KMS-11 (cell line): ENCODE measurements at regions not wholly inside any gene's neighbourhood (a gene's known extent, or its start where the extent isn't known, plus 50 kb on each side); places are given as distances from the start of the nearest gene placed in this dataset.

ENCODE experiments used
- H2AFZ ChIP-seq: fragments of 200-600 bp; sonication (generic); 2 replicates; pipeline ENCODE4 v1.6.1; 2016; ENCODE audit warnings: antibody characterized with exemption, mixed run types, low read depth
- H3K27ac ChIP-seq: fragments of 200-600 bp; sonication (generic); 2 replicates; pipeline ENCODE4 v1.6.1; 2016; ENCODE audit warnings: mild to moderate bottlenecking, mixed run types
- H3K27me3 ChIP-seq: fragments of 200-600 bp; sonication (generic); 2 replicates; pipeline ENCODE4 v1.6.1; 2017; ENCODE audit warnings: mild to moderate bottlenecking, low read depth, mixed run types, moderate library complexity; ENCODE audit not compliant: insufficient read depth
- H3K36me3 ChIP-seq: fragments of 200-600 bp; sonication (generic); 2 replicates; pipeline ENCODE4 v1.6.1; 2017; ENCODE audit warnings: mild to moderate bottlenecking, mixed run types; ENCODE audit not compliant: insufficient read depth
- H3K4me1 ChIP-seq: fragments of 200-600 bp; sonication (generic); 2 replicates; pipeline ENCODE4 v1.6.1; 2016; ENCODE audit warnings: mild to moderate bottlenecking, low read depth, mixed run types; ENCODE audit not compliant: poor library complexity, severe bottlenecking
- H3K4me2 ChIP-seq: fragments of 200-600 bp; sonication (generic); 2 replicates; pipeline ENCODE4 v1.7.0; 2016; ENCODE audit warnings: mild to moderate bottlenecking, mixed run types
- H3K4me3 ChIP-seq: fragments of 200-600 bp; sonication (generic); IDR thresholded peaks from 2 replicates; pipeline ENCODE4 v1.6.1; 2017; ENCODE audit warnings: low read depth, low read length, mixed read lengths; ENCODE audit not compliant: insufficient read depth
- H3K79me2 ChIP-seq: fragments of 200-600 bp; sonication (generic); 2 replicates; pipeline ENCODE4 v1.6.1; 2016; ENCODE audit warnings: low read depth, mixed run types; ENCODE audit not compliant: insufficient read depth
- H3K9ac ChIP-seq: fragments of 200-600 bp; sonication (generic); 2 replicates; pipeline ENCODE4 v1.6.1; 2016; ENCODE audit warnings: mild to moderate bottlenecking, mixed run types
- H4K20me1 ChIP-seq: fragments of 200-600 bp; sonication (generic); 2 replicates; pipeline ENCODE4 v1.6.1; 2016; ENCODE audit warnings: mild to moderate bottlenecking, mixed run types; ENCODE audit not compliant: insufficient read depth
- TF ChIP-seq, protein P1 (sequence below): fragments of 200-600 bp; sonication (generic); conservative IDR thresholded peaks from 2 replicates; pipeline ENCODE4 v1.6.1; 2017; ENCODE audit warnings: low read depth, mild to moderate bottlenecking, antibody characterized with exemption, low read length, moderate library complexity, mixed read lengths

DNA sequence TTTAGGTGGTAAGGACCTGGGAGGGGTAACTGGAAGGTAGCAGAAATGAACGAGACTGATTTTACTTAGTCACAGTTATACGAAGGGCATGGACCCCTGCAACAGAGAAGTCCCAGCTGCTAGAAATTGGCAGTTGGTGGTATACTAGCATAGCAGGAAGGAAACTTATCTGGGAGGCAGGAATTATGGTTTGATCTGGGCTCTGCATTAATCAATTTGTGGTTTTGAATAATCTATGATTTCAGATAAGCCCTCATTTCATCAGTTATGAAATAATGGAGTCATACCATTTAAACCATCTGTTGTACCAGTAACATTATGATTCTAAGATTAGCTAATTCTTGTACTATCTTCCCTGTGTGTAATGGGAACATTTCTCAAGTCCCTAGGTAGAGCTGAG is 54.0 kb upstream of the TMEM229A start:
- TF ChIP-seq, protein P1, sequence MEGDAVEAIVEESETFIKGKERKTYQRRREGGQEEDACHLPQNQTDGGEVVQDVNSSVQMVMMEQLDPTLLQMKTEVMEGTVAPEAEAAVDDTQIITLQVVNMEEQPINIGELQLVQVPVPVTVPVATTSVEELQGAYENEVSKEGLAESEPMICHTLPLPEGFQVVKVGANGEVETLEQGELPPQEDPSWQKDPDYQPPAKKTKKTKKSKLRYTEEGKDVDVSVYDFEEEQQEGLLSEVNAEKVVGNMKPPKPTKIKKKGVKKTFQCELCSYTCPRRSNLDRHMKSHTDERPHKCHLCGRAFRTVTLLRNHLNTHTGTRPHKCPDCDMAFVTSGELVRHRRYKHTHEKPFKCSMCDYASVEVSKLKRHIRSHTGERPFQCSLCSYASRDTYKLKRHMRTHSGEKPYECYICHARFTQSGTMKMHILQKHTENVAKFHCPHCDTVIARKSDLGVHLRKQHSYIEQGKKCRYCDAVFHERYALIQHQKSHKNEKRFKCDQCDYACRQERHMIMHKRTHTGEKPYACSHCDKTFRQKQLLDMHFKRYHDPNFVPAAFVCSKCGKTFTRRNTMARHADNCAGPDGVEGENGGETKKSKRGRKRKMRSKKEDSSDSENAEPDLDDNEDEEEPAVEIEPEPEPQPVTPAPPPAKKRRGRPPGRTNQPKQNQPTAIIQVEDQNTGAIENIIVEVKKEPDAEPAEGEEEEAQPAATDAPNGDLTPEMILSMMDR, result no peak
- Histone ChIP-seq H4K20me1 (no peaks in the 10 kb centered on the region), H3K4me1 (no peaks in the 10 kb centered on the region), H3K27me3 (no peaks in the 10 kb centered on the region), H2AFZ (no peak overlapping the region), H3K9ac (no peak overlapping the region), H3K4me3 (no peak overlapping the region), H3K36me3 (no peaks in the 10 kb centered on the region), H3K4me2 (no peak overlapping the region), H3K79me2 (no peaks in the 10 kb centered on the region), H3K27ac (no peak overlapping the region)

DNA sequence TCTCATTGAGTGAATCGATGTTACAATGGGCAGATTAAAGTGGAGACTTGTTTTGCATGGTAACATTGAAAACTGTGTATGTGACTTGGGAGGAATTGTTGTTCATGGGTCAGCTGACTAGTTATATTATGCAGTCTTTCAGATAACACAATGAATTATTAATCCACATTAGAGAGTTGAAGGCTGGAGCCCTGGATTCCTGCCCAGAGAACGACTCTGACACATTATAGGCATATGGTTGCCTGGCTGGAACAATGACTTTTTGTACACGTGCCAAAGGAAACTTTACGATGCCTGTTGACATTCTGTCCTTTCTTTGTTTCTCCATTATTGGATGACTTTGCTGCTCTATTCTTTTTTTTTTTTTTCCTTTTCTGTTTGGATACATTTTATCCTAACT is 52.3 kb upstream of the TMEM229A start:
- no peak overlapping the region for H3K4me3 ChIP-seq
- H2AFZ ChIP-seq, result no peak overlapping the region
- H3K4me1 ChIP-seq, result no peaks in the 10 kb centered on the region
- H3K4me2 ChIP-seq, result no peak overlapping the region
- no peak overlapping the region for H3K27ac ChIP-seq
- H4K20me1 ChIP-seq, result no peaks in the 10 kb centered on the region
- TF ChIP-seq, protein P1, result no peak
- no peaks in the 10 kb centered on the region for H3K79me2 ChIP-seq
- no peak overlapping the region for H3K9ac ChIP-seq
- H3K36me3 ChIP-seq, result no peaks in the 10 kb centered on the region
- no peaks in the 10 kb centered on the region for H3K27me3 ChIP-seq

DNA sequence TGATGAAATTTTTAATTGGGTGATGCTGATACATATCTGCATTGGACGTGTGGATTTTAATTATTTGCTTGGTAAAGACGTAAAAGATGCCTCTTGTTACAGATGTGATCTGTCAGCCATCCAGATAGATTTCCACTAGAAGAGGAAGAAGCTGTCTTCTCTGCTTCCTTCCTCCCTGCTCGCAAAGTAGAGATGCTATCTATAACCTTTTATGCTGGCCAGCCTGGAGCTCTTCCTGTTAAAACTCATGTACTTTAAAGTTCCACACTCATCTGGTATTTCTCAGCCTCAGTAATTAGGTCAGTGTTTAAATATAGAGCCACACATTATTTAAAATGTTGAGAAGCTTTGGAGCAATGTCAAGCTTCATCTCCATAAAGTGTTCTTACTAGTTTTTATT is 51.2 kb upstream of the TMEM229A start:
- no peaks in the 10 kb centered on the region for H3K36me3 ChIP-seq
- TF ChIP-seq, protein P1, result no peak
- H3K27ac ChIP-seq, result no peak overlapping the region
- H2AFZ ChIP-seq, result no peak overlapping the region
- H3K4me3 ChIP-seq, result no peak overlapping the region
- no peaks in the 10 kb centered on the region for H3K4me1 ChIP-seq
- H4K20me1 ChIP-seq, result no peaks in the 10 kb centered on the region
- no peaks in the 10 kb centered on the region for H3K79me2 ChIP-seq
- H3K9ac ChIP-seq, result no peak overlapping the region
- H3K4me2 ChIP-seq, result no peak overlapping the region
- H3K27me3 ChIP-seq, result no peaks in the 10 kb centered on the region
